ENCODE measurements at regions not wholly inside any gene's neighbourhood (a gene's known extent, or its start where the extent isn't known, plus 50 kb on each side); places are given as distances from the start of the nearest gene placed in this dataset.
"Not testable (repeated sequence)": the region's sequence is repeated elsewhere in the genome, so short reads cannot be mapped to it uniquely, and the experiment has no call there.

GRCh38 chr17:71521724-71522123, 599.1 kb upstream of the SOX9 start:
- no peak for DNase-seq

- DNase-seq: no peak
These were observed 598.4 kb upstream of the SOX9 start for GRCh38 chr17:71522383-71522782.

GRCh38 chr17:71527311-71527710, 593.5 kb upstream of the SOX9 start:
- DNase-seq: no peak

- no peak for DNase-seq
These were observed 592.6 kb upstream of the SOX9 start for GRCh38 chr17:71528210-71528609.

GRCh38 chr17:71530248-71530647, 590.6 kb upstream of the SOX9 start:
- DNase-seq: no peak

- no peak for DNase-seq
These were observed 585.5 kb upstream of the SOX9 start for GRCh38 chr17:71535321-71535720.

- DNase-seq: no peak
These were observed 574.4 kb upstream of the SOX9 start for GRCh38 chr17:71546419-71546818.

- no peak for DNase-seq
These were observed 572.9 kb upstream of the SOX9 start for GRCh38 chr17:71547904-71548303.

- no peak for DNase-seq
These were observed 572.2 kb upstream of the SOX9 start for GRCh38 chr17:71548540-71549190.

- DNase-seq: no peak
These were observed 570.1 kb upstream of the SOX9 start for GRCh38 chr17:71550675-71551074.

- DNase-seq: no peak
These were observed 567.4 kb upstream of the SOX9 start for GRCh38 chr17:71553381-71553780.

- no peak for DNase-seq
These were observed 561.9 kb upstream of the SOX9 start for GRCh38 chr17:71558901-71559300.

- no peak for DNase-seq
These were observed 548.5 kb upstream of the SOX9 start for GRCh38 chr17:71572343-71572742.

- no peak for DNase-seq
These were observed 542.4 kb upstream of the SOX9 start for GRCh38 chr17:71578446-71578845.

GRCh38 chr17:71580220-71580619, 540.6 kb upstream of the SOX9 start:
- no peak for DNase-seq

- DNase-seq: no peak
These were observed 535.3 kb upstream of the SOX9 start for GRCh38 chr17:71585540-71585939.

GRCh38 chr17:71592431-71592830, 528.4 kb upstream of the SOX9 start:
- no peak for DNase-seq

GRCh38 chr17:71593078-71593477, 527.7 kb upstream of the SOX9 start:
- DNase-seq: no peak

GRCh38 chr17:71599583-71599982, 521.2 kb upstream of the SOX9 start:
- not testable (repeated sequence) for DNase-seq

GRCh38 chr17:71600137-71600789, 520.6 kb upstream of the SOX9 start:
- no peak for DNase-seq

- DNase-seq: no peak
These were observed 518.8 kb upstream of the SOX9 start for GRCh38 chr17:71601894-71602504.

GRCh38 chr17:71613996-71614395, 506.8 kb upstream of the SOX9 start:
- DNase-seq: no peak

GRCh38 chr17:71615820-71616219, 505.0 kb upstream of the SOX9 start:
- no peak for DNase-seq

- not testable (repeated sequence) for DNase-seq
These were observed 503.1 kb upstream of the SOX9 start for GRCh38 chr17:71617767-71618166.

- DNase-seq: no peak
These were observed 495.5 kb upstream of the SOX9 start for GRCh38 chr17:71625330-71625729.
